Breast epithelium (tissue), 4 donors: ENCODE measurements at regions not wholly inside any gene's neighbourhood (a gene's known extent, or its start where the extent isn't known, plus 50 kb on each side); places are given as distances from the start of the nearest gene placed in this dataset.

ENCODE experiments used
- DNase-seq, 2 donors: peaks; one replicate each; pipeline ENCODE4 v3.0.0-alpha.2; 2019; ENCODE audit warnings: low spot score in 2 of 2
- H3K27ac ChIP-seq, 2 donors: fragments of 200-600 bp; sonication (generic) in 1 of 2; one replicate each; pipeline ENCODE4 v1.5.1; 2016 to 2019; ENCODE audit warnings: mild to moderate bottlenecking in 1 of 2
- H3K27me3 ChIP-seq, 2 donors: fragments of 200-600 bp; sonication (generic) in 1 of 2; one replicate each; pipeline versions ENCODE4 v1.5.1 to v1.6.0; 2017 to 2019; ENCODE audit warnings: control low read depth in 1 of 2, mild to moderate bottlenecking in 1 of 2
- H3K36me3 ChIP-seq: fragments of 200-600 bp; one replicate; pipeline ENCODE4 v1.5.1; 2019
- H3K4me1 ChIP-seq, 2 donors: fragments of 200-600 bp; sonication (generic); one replicate each; pipeline ENCODE4 v1.5.1; 2016 to 2019; ENCODE audit warnings: control low read depth in 1 of 2
- H3K4me3 ChIP-seq, 3 donors: fragments of 200-600 bp; sonication (generic); 1 replicate in 2 of 3; 2 replicates in 1 of 3; pipeline ENCODE4 v1.5.1; 2016 to 2019; ENCODE audit warnings: mild to moderate bottlenecking in 3 of 3, moderate library complexity in 2 of 3
- H3K9me3 ChIP-seq, 2 donors: fragments of 200-600 bp; sonication (generic) in 1 of 2; one replicate each; pipeline ENCODE4 v1.5.1; 2016 to 2019; ENCODE audit warnings: control low read depth in 1 of 2
- POLR2A ChIP-seq: fragments of 450-650 bp; IDR thresholded peaks from one replicate; pipeline ENCODE4 v1.6.1; 2016; ENCODE audit warnings: antibody characterized with exemption, mild to moderate bottlenecking, moderate library complexity
- POLR2AphosphoS5 ChIP-seq, 3 donors: sonication (generic); formaldehyde crosslinking; IDR thresholded peaks; one replicate each; pipeline ENCODE4 v1.6.1; 2017; ENCODE audit warnings: antibody characterized with exemption in 3 of 3
- intact Hi-C: fragments of 100-400 bp; cut with DNase I; formaldehyde crosslinking; loops from one replicate; pipeline ENCODE4 v1.15.1; 2023; ENCODE audit warnings: low total_unique reads
- TF ChIP-seq, protein P1 (sequence below), 3 donors: fragments of 450-650 bp; IDR thresholded peaks; one replicate each; pipeline ENCODE4 v1.5.1; 2016 to 2017; ENCODE audit warnings: antibody characterized with exemption in 3 of 3, mild to moderate bottlenecking in 3 of 3, moderate library complexity in 3 of 3

DNA sequence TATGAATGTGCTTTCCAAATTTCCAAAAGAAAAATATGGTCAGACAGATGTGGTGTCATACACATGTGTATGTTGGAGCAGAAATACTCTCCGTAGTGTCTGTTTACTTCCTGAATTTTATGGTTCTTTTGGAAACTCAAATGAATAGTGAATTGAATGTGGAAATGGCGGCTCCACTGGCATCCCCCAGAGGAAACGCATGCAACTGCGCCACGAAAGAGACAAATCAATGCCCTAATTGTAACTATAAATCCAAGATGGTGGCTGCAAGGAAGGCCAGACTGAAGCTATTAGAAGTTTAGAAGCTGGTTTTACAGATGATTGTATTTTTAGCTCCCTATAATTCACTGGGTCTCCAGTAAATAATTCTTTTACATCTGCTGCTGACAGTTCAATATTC, 246.7 kb downstream of the FGFR2 start:
- TF ChIP-seq, protein P1, sequence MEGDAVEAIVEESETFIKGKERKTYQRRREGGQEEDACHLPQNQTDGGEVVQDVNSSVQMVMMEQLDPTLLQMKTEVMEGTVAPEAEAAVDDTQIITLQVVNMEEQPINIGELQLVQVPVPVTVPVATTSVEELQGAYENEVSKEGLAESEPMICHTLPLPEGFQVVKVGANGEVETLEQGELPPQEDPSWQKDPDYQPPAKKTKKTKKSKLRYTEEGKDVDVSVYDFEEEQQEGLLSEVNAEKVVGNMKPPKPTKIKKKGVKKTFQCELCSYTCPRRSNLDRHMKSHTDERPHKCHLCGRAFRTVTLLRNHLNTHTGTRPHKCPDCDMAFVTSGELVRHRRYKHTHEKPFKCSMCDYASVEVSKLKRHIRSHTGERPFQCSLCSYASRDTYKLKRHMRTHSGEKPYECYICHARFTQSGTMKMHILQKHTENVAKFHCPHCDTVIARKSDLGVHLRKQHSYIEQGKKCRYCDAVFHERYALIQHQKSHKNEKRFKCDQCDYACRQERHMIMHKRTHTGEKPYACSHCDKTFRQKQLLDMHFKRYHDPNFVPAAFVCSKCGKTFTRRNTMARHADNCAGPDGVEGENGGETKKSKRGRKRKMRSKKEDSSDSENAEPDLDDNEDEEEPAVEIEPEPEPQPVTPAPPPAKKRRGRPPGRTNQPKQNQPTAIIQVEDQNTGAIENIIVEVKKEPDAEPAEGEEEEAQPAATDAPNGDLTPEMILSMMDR (IDR thresholded peaks at IDR 0.05), result no peak
- TF ChIP-seq POLR2A (no peak), POLR2AphosphoS5 (IDR thresholded peaks at IDR 0.05) (no peak)
- H3K36me3 ChIP-seq, result no peaks in the 10 kb centered on the region
- H3K27me3 ChIP-seq, result no peaks in the 10 kb centered on the region
- H3K27ac ChIP-seq, result no peak overlapping the region
- intact Hi-C loops, result loop anchor here (5.0 kb wide), 1 partner anchor 161 kb away; no protein-coding TSS in a partner anchor
- H3K4me1 ChIP-seq, result no peaks in the 10 kb centered on the region
- no peak for DNase-seq
- H3K4me3 ChIP-seq, result no peak overlapping the region
- H3K9me3 ChIP-seq, result no peaks in the 10 kb centered on the region

DNA sequence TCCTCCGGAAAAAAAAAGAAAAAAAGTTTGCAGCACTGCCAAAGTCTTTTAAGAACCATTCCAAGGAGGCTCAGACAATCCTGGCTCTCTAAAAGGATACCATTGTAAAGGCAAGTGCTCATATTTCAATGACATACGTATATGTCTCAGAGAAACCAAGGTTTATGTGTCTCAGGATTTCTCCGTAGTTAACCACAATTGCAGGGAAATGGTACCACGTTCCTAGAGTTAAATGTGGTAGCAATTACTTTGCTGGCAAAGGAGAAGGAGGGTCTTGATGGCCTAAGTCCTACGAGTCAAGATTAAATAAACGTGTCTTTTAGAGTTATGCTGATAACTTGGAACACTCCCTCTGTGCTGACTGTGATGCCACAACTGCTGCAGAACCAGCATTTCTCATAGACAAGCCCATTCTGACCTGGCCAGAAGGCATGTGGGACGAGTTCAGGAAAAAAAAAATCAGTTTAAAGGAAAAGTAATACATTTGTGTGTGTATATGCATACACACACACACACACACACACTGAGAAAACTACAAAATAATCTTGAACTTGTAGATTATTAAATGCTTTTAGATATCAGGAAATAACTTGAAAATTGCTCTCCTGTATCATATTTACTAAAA, 245.9 kb downstream of the FGFR2 start:
- intact Hi-C loops, result loop anchor here (5.0 kb wide), 1 partner anchor 160 kb away; no protein-coding TSS in a partner anchor
- H3K4me3 ChIP-seq, result no peak overlapping the region
- TF ChIP-seq, protein P1 (IDR thresholded peaks at IDR 0.05), result no peak
- TF ChIP-seq POLR2A (no peak), POLR2AphosphoS5 (IDR thresholded peaks at IDR 0.05) (no peak)
- no peak overlapping the region for H3K27ac ChIP-seq
- H3K4me1 ChIP-seq, result no peaks in the 10 kb centered on the region
- H3K27me3 ChIP-seq, result no peaks in the 10 kb centered on the region
- H3K9me3 ChIP-seq, result no peaks in the 10 kb centered on the region
- DNase-seq, result no peak
- no peaks in the 10 kb centered on the region for H3K36me3 ChIP-seq

DNA sequence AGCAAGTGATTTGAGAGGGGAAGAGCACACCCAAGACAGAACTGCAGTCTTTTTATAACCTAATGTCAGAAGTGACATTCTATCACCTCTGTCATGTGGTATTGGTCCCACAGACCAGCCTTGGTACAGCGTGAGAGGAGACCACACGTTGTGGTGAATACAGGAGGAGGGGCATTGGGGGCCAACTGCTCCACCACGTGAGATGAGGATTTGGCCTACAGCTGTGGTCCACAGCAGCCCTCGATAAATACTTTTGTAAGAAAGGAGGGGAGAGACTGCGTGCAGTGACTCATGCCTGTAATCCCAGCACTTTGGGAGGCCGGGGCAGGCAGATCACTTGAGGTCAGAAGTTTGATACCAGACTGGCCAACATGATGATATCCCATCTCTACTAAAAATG, 243.1 kb downstream of the FGFR2 start:
- no peak for DNase-seq
- intact Hi-C loops, result no loop called here
- H3K4me3 ChIP-seq, result no peak overlapping the region

DNA sequence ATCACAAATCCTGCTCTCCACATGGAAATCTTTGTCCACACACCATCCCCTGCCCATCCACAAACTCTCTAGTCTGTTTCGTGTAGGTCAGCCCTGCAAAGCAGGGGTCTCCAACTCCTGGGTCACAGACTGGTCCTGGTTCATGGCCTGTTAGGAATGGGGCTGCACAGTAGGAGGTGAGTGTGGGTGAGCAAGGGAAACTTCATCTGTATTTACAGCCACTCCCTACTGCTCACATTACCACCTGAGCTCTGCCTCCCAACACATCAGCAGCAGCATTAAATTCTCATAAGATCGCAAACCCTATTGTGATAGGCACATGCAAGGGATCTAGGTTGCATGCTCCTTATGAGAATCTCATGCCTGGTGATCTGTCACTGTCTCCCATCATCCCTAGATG, 242.1 kb downstream of the FGFR2 start:
- Histone ChIP-seq H3K4me3 (no peak overlapping the region), H3K36me3 (no peaks in the 10 kb centered on the region), H3K9me3 (no peaks in the 10 kb centered on the region), H3K27ac (no peak overlapping the region), H3K27me3 (no peaks in the 10 kb centered on the region), H3K4me1 (no peaks in the 10 kb centered on the region)
- TF ChIP-seq, protein P1 (IDR thresholded peaks at IDR 0.05), result no peak
- TF ChIP-seq POLR2A, result no peak
- TF ChIP-seq POLR2AphosphoS5 (IDR thresholded peaks at IDR 0.05), result no peak
- DNase-seq, result no peak
- intact Hi-C loops, result no loop called here

More for the DNA sequence above, 243.1 kb downstream of the FGFR2 start:
- no peaks in the 10 kb centered on the region for H3K4me1 ChIP-seq
- H3K9me3 ChIP-seq, result no peaks in the 10 kb centered on the region
- no peaks in the 10 kb centered on the region for H3K27me3 ChIP-seq
- H3K36me3 ChIP-seq, result no peaks in the 10 kb centered on the region
- H3K27ac ChIP-seq, result no peak overlapping the region
- TF ChIP-seq POLR2A (no peak), POLR2AphosphoS5 (IDR thresholded peaks at IDR 0.05) (no peak)
- TF ChIP-seq, protein P1 (IDR thresholded peaks at IDR 0.05), result no peak

DNA sequence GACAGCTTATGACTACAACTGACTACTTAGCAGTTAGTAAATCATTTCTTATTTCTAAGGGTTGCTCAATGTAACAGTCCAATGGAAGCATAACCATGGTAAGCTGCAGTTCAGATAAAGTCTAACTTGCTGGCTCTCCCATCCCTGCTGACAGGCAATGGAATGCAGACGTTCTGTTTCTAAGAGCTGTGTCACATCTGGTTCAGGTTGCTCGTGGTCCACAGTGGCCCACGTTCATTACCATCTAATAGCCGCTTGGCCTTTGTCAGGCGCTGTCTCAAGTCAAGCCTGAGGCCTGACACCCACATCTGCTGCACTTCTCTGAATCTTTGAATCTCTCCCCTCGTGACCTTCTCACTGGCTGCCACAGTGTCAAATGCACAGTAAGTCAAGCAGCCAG, 240.8 kb downstream of the FGFR2 start:
- H3K9me3 ChIP-seq, result no peaks in the 10 kb centered on the region
- TF ChIP-seq POLR2A, result no peak
- TF ChIP-seq POLR2AphosphoS5 (IDR thresholded peaks at IDR 0.05), result no peak
- TF ChIP-seq, protein P1 (IDR thresholded peaks at IDR 0.05), result no peak
- no peak for DNase-seq
- intact Hi-C loops, result no loop called here
- H3K4me3 ChIP-seq, result no peak overlapping the region
- H3K27me3 ChIP-seq, result no peaks in the 10 kb centered on the region
- H3K27ac ChIP-seq, result no peak overlapping the region
- no peaks in the 10 kb centered on the region for H3K36me3 ChIP-seq
- no peaks in the 10 kb centered on the region for H3K4me1 ChIP-seq
